MM.1S (cell line): ENCODE measurements at regions not wholly inside any gene's neighbourhood (a gene's known extent, or its start where the extent isn't known, plus 50 kb on each side); places are given as distances from the start of the nearest gene placed in this dataset.

ENCODE experiments used
- EZH2 ChIP-seq: fragments of 300-600 bp; sonication (generic); optimal IDR thresholded peaks from 2 replicates; pipeline ENCODE3; 2017; ENCODE audit warnings: low read depth, mild to moderate bottlenecking, antibody characterized with exemption, low read length, mixed read lengths
- TF ChIP-seq, protein P1 (sequence below): fragments of 300-600 bp; sonication (generic); IDR thresholded peaks from 2 replicates; pipeline ENCODE4 v1.5.1; 2016; ENCODE audit warnings: antibody characterized with exemption, low read length, mixed read lengths

DNA sequence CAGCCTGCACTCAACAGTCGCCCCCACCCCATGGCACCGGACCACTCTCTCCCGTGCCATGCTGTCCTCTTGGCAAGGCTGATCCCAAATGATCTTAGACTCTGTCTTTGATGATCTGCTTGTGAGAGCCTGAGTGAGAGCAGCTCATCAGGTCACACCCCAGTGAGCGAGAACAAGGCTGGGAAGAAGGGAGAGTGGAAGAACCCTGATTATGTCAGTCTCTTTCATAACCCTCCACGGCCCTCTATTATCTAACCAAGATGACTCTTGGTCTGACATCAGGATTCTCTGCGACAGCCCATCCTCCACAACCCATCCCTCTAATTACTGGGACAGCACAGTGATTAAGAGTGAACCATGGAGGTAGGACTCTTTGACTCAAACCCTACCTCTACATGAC lies 53.1 kb upstream of the C7orf33 start:
- TF ChIP-seq, protein P1, sequence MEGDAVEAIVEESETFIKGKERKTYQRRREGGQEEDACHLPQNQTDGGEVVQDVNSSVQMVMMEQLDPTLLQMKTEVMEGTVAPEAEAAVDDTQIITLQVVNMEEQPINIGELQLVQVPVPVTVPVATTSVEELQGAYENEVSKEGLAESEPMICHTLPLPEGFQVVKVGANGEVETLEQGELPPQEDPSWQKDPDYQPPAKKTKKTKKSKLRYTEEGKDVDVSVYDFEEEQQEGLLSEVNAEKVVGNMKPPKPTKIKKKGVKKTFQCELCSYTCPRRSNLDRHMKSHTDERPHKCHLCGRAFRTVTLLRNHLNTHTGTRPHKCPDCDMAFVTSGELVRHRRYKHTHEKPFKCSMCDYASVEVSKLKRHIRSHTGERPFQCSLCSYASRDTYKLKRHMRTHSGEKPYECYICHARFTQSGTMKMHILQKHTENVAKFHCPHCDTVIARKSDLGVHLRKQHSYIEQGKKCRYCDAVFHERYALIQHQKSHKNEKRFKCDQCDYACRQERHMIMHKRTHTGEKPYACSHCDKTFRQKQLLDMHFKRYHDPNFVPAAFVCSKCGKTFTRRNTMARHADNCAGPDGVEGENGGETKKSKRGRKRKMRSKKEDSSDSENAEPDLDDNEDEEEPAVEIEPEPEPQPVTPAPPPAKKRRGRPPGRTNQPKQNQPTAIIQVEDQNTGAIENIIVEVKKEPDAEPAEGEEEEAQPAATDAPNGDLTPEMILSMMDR, result no peak
- TF ChIP-seq EZH2, result no peak
